ENCODE measurements at regions not wholly inside any gene's neighbourhood (a gene's known extent, or its start where the extent isn't known, plus 50 kb on each side); places are given as distances from the start of the nearest gene placed in this dataset.

- DNase-seq (ENCODE audit: low read depth): no peak
- H3K4me3 ChIP-seq (ENCODE audit: low read depth, low read length): no peak overlapping the region
- no peak for TF ChIP-seq CTCF (IDR thresholded peaks at IDR 0.05; ENCODE audit: insufficient read depth, low read depth, low read length, missing control alignments)
These were observed 73.9 kb downstream of the PRLHR start for GRCh38 chr10:118521415-118522117.

DNA sequence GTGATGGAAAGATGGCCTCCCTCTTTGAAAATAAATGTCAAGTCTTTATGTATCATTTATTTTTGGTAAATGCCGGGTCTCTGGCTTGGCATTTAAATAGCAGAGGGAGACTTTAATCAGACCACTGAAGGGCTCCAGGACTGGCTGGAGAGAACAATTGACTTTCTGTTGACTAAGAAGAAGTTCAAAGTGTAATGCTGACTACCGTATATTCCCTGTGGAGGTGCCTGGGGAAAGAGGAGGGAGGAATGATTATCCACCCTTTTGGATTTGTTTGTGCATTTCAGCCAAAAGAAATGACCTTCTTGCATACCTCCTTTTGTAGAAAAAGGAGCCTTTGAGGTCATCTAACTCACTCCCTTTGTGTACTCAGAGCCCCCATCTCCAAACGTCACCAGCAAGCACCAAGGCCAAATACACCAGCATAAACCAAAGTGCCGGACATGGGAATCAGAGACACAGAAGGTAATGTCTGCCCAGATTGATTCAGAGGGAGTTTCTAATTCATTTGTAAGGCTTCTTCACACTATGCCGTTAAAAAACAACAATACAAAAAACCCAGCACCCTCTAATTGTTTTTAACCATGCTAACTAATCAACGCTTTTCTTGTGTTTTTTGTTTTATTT, 75.2 kb downstream of the PRLHR start:
- H3K4me3 ChIP-seq (ENCODE audit: low read depth, low read length): no peak overlapping the region
- TF ChIP-seq CTCF (IDR thresholded peaks at IDR 0.05; ENCODE audit: insufficient read depth, low read depth, low read length, missing control alignments): no peak
- no peak for DNase-seq (ENCODE audit: low read depth)

- no peak for DNase-seq (ENCODE audit: low read depth)
- TF ChIP-seq CTCF (IDR thresholded peaks at IDR 0.05; ENCODE audit: insufficient read depth, low read depth, low read length, missing control alignments): no peak
- no peak overlapping the region for H3K4me3 ChIP-seq (ENCODE audit: low read depth, low read length)
These were observed 77.4 kb downstream of the PRLHR start for GRCh38 chr10:118518095-118518494.

DNA sequence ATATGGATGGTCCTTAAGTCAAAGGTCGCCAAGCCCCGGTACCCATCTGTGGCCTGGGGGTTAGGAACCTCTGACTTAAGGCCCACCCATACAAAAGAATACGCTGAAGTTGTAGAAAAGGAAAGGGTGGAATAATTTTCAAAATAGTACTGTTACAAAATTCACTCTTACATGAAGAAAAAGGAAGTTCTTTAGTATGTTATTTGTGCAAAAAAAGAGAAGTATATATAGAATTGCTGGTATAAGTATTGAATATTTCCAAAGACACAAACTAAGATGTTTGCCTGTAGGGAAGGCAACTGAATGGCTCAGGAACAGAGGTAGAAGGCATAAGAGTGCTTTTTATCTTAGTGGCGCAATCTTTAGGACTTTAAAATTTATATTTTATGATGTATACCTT, 78.7 kb downstream of the PRLHR start:
- no peak overlapping the region for H3K4me3 ChIP-seq (ENCODE audit: low read depth, low read length)
- TF ChIP-seq CTCF (IDR thresholded peaks at IDR 0.05; ENCODE audit: insufficient read depth, low read depth, low read length, missing control alignments): no peak
- no peak for DNase-seq (ENCODE audit: low read depth)

GRCh38 chr10:118513174-118513573, 82.3 kb downstream of the PRLHR start:
- H3K4me3 ChIP-seq (ENCODE audit: low read depth, low read length): no peak overlapping the region
- DNase-seq (ENCODE audit: low read depth): no peak
- no peak for TF ChIP-seq CTCF (IDR thresholded peaks at IDR 0.05; ENCODE audit: insufficient read depth, low read depth, low read length, missing control alignments)

DNA sequence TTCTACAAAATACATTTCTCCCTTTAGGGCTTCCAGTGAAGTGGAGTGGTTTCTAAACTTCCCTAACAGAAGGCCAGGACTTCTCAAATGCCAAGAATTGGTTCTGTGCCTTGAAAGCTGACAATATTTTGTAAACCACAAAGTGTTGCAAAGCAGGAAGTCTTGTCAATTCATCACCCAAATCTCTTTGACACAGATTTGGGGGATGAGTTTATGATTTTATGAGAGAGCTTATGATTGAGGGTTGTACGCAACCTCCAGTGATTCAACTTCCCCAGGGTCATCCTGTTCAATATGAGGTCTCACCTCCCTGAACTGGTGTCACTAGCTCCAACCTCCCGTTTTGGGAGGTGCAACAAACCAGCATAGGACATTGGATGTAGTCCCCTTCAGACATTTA, 83.7 kb downstream of the PRLHR start:
- no peak for TF ChIP-seq CTCF (IDR thresholded peaks at IDR 0.05; ENCODE audit: insufficient read depth, low read depth, low read length, missing control alignments)
- DNase-seq (ENCODE audit: low read depth): no peak
- H3K4me3 ChIP-seq (ENCODE audit: low read depth, low read length): no peak overlapping the region

DNA sequence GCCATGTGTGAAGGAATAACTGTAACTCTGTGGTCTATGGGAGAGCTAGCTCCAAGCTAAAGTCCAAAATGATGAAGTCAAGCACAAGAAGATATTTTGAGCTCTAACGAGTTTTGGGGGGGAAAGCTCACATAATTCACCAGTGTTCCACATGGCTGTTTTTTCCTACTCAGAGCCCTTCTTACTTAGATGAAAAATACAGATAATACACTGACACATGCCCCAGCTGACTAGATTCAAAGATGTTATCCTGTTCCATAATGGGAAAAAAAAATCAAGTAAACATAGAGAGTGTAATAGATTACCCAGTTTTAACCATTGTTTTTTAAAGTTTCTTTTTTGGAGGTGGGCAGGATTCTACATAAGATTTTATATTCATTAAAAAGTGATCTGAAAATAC, 86.6 kb downstream of the PRLHR start:
- no peak for DNase-seq (ENCODE audit: low read depth)
- H3K4me3 ChIP-seq (ENCODE audit: low read depth, low read length): no peak overlapping the region
- TF ChIP-seq CTCF (IDR thresholded peaks at IDR 0.05; ENCODE audit: insufficient read depth, low read depth, low read length, missing control alignments): no peak

All from GM12865 (cell line).